ENCODE measurements at regions not wholly inside any gene's neighbourhood (a gene's known extent, or its start where the extent isn't known, plus 50 kb on each side); places are given as distances from the start of the nearest gene placed in this dataset.

DNA sequence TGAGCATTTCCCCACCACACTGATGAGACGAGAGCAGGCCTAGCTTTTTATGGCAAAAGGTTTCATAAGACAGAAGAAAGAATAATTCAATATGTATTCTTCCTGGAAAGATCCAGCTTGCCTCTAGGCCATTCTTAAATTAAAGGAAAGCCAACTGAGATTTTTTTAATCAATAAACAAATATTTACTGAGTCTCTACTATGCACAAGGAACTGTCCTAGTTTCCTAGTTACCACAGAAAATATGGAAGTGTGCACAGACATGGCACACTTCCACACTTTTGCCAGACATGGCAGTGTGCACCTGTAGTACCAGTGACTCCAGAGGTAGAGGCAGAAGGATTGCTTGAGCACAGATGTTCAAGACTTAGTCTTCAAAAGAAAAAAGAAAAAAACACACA is 281.0 kb downstream of the CETN3 start:
- TF ChIP-seq, protein P1, sequence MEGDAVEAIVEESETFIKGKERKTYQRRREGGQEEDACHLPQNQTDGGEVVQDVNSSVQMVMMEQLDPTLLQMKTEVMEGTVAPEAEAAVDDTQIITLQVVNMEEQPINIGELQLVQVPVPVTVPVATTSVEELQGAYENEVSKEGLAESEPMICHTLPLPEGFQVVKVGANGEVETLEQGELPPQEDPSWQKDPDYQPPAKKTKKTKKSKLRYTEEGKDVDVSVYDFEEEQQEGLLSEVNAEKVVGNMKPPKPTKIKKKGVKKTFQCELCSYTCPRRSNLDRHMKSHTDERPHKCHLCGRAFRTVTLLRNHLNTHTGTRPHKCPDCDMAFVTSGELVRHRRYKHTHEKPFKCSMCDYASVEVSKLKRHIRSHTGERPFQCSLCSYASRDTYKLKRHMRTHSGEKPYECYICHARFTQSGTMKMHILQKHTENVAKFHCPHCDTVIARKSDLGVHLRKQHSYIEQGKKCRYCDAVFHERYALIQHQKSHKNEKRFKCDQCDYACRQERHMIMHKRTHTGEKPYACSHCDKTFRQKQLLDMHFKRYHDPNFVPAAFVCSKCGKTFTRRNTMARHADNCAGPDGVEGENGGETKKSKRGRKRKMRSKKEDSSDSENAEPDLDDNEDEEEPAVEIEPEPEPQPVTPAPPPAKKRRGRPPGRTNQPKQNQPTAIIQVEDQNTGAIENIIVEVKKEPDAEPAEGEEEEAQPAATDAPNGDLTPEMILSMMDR (IDR thresholded peaks at IDR 0.05; ENCODE audit: control extremely low read depth in 1 of 3, insufficient read depth in 1 of 3, low read depth in 1 of 3, low read length in 3 of 3), result no peak
- TF ChIP-seq POLR2A (IDR thresholded peaks at IDR 0.05; ENCODE audit: control extremely low read depth in 1 of 2, low read depth in 2 of 2, low read length in 2 of 2), result no peak
- no peak for TF ChIP-seq EP300 (IDR thresholded peaks at IDR 0.05; ENCODE audit: borderline replicate concordance in 1 of 2, low read depth in 2 of 2, low read length in 2 of 2)
- no peak for TF ChIP-seq RAD21 (IDR thresholded peaks at IDR 0.05 in 1 of 2, conservative IDR thresholded peaks at IDR 0.05 in 1 of 2; ENCODE audit: low read depth in 2 of 2, low read length in 2 of 2)
- no peak for TF ChIP-seq SP1 (IDR thresholded peaks at IDR 0.05; ENCODE audit: low read depth, low read length)
- TF ChIP-seq SP2 (IDR thresholded peaks at IDR 0.05; ENCODE audit: low read length), result no peak
- TF ChIP-seq EZH2 (IDR thresholded peaks at IDR 0.05; ENCODE audit: low read depth, low read length, severe bottlenecking), result no peak
- TF ChIP-seq YY1 (IDR thresholded peaks at IDR 0.05; ENCODE audit: low read depth, low read length), result no peak
